Activated CD4-positive, alpha-beta memory T cell treated with anti-CD3 and anti-CD28 coated beads, Interleukin-2, amount 10 ng/mL, durations not matched to agents 7 days and 5 days (primary cell): ENCODE measurements at regions not wholly inside any gene's neighbourhood (a gene's known extent, or its start where the extent isn't known, plus 50 kb on each side); places are given as distances from the start of the nearest gene placed in this dataset.

Source experiments
- CTCF ChIA-PET: fragments of 350-600 bp; sonication (Branson Sonifier 250); formaldehyde crosslinking; loops from one replicate; lab custom pipeline; 2021; ENCODE audit warnings: antibody characterized with exemption, inconsistent platforms; lab: Charles Lee
- POLR2A ChIA-PET: fragments of 350-600 bp; sonication (Branson Sonifier 250); formaldehyde crosslinking; loops from one replicate; lab custom pipeline; 2021; ENCODE audit warnings: antibody characterized with exemption; lab: Charles Lee
- DNase-seq: peaks from one replicate; pipeline ENCODE4 v3.0.0-alpha.2; 2020
- H3K27ac Mint-ChIP-seq: one replicate; pipeline ENCODE4 v1.8.0; 2021; ENCODE audit warnings: mild to moderate bottlenecking, mixed read lengths
- H3K27me3 Mint-ChIP-seq: one replicate; pipeline ENCODE4 v1.8.0; 2021; ENCODE audit warnings: mixed read lengths
- H3K36me3 Mint-ChIP-seq: one replicate; pipeline ENCODE4 v1.8.0; 2021; ENCODE audit warnings: low read depth, mixed read lengths
- H3K4me1 Mint-ChIP-seq: one replicate; pipeline ENCODE4 v1.8.0; 2021; ENCODE audit warnings: mixed read lengths
- H3K4me3 Mint-ChIP-seq: one replicate; pipeline ENCODE4 v1.8.0; 2021; ENCODE audit warnings: mild to moderate bottlenecking, mixed read lengths
- H3K9me3 Mint-ChIP-seq: one replicate; pipeline ENCODE4 v1.8.0; 2021; ENCODE audit warnings: mixed read lengths

DNA sequence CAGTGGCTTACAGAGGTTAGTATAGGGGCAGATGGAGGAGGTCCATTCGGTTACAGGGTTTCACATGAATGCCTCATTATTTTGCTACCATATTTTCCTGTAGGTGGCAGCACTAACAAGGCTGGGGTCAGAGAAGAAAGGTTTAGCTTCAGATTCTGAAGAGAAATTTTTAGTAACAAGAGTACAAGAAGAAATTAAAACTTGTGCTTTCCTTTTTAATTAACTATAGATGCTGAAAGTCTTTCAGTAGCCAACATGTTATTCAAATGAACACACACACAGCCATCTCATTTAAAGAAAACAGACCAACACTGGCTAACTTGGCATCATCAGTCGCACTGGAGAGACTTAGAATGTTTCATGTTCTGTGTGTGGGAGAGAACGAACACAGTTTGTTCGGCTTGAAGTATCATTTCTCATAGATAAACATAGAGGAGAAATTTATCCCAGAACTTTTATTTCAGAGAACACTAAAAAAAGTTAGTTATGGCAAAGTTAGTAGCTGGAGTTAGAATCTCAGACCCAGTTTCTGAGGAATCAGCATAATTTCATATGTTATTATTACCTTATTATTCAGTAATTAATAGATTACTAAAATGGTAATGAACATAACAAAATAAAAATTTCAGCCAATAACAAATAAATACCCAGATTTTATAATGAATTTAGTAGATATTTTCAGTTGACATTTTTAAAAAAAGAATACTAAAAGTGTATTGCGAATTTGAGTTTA lies 314.0 kb upstream of the RSPO3 start:
- no peak for DNase-seq
- Mint-ChIP-seq H3K9me3 (no peaks in the 10 kb centered on the region), H3K27me3 (peaks cover 4% of the 10 kb centered on the region), H3K27ac (no peak overlapping the region), H3K36me3 (no peaks in the 10 kb centered on the region), H3K4me1 (no peaks in the 10 kb centered on the region), H3K4me3 (no peak overlapping the region)
- ChIA-PET POLR2A (no interaction called here), CTCF (interaction anchor here (0.6 to 1.3 kb wide), 4 partner anchors 9 to 315 kb away, joined by 3 read pairs; no protein-coding TSS in a partner anchor)

DNA sequence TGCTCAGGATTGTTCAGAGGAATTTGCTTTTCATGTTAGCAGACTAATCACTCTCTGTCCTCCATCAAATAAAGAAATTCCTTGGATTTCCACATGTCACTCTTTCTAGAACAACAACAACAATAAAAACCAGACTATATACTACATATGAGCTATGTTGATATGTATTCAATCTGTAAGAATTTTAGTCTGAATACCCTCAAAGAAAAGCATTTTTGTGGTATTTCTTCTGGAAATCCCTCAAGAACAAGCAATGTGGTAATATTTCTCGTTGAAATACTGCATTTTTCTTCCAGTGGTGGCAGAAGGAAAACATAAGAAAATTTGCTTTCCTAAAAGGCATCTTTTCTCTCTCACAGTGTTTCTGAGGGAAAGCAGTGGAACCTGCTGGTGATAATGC lies 312.6 kb upstream of the RSPO3 start:
- Mint-ChIP-seq H3K9me3 (no peaks in the 10 kb centered on the region), H3K4me3 (no peak overlapping the region), H3K27me3 (peaks cover 4% of the 10 kb centered on the region), H3K4me1 (no peaks in the 10 kb centered on the region), H3K36me3 (no peaks in the 10 kb centered on the region), H3K27ac (no peak overlapping the region)
- CTCF ChIA-PET = no interaction called here
- no peak for DNase-seq
- POLR2A ChIA-PET = no interaction called here

DNA sequence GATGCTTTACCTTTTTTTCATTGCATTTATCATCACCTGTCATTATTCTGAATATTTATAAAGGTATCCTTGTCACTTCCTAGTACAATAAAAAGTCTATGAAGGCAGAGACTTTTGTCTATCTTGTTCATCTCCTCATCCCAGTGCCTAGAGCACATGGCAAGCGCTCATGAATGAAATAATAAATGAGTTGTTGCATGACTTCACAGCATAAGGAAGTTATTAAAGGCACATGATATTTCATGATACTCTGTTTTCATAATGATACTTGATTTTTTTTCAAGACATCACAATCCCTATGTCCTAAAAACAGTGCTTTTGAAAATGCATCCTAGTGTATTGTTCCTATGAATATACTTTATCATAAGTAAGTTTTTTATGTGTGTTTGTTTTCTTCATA lies 310.6 kb upstream of the RSPO3 start:
- CTCF ChIA-PET = no interaction called here
- peaks cover 4% of the 10 kb centered on the region for H3K27me3 Mint-ChIP-seq
- POLR2A ChIA-PET = no interaction called here
- no peaks in the 10 kb centered on the region for H3K9me3 Mint-ChIP-seq
- H3K4me3 Mint-ChIP-seq = no peak overlapping the region
- H3K36me3 Mint-ChIP-seq = no peaks in the 10 kb centered on the region
- no peak for DNase-seq
- H3K27ac Mint-ChIP-seq = no peak overlapping the region
- no peaks in the 10 kb centered on the region for H3K4me1 Mint-ChIP-seq

DNA sequence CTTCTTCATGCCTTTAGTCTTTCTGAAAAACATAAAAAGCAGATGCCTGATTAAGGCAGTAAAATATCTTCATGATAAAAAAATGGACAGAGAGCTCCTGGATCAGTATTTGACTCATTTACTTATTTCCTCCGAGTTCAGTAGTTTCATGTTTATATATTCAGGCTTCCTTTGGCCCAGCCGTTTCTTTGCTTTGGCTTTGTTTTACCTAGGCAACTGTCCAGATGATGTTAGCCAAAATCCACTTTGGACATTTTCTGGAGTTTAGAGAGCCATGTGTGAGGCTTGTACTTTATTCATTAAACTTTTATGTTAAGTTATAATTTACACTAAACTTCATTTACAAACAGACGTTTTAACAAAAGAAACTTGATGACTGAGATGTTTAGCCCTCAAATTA lies 307.1 kb upstream of the RSPO3 start:
- H3K27me3 Mint-ChIP-seq = peaks cover 4% of the 10 kb centered on the region
- no peaks in the 10 kb centered on the region for H3K36me3 Mint-ChIP-seq
- H3K9me3 Mint-ChIP-seq = no peaks in the 10 kb centered on the region
- no peak overlapping the region for H3K4me3 Mint-ChIP-seq
- POLR2A ChIA-PET = no interaction called here
- H3K27ac Mint-ChIP-seq = no peak overlapping the region
- no peaks in the 10 kb centered on the region for H3K4me1 Mint-ChIP-seq
- CTCF ChIA-PET = no interaction called here
- DNase-seq = no peak

DNA sequence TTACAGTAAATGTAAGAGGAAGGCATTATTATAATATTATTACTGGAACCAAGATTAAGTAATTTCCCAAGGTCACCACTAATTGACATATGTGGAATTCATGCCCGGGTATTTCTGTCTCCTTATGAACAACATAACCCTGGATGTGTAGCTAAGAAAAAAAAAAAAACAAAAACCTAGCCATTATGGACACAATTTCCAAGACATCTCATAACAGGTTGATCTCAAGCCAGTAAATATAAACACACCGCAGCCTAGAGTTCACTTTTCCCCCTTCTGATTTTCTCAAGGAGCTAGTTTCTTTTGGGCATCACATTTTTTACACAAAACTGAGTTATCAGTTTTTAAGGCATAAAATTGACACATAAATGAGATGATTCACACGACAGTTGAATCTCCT lies 306.5 kb upstream of the RSPO3 start:
- no peaks in the 10 kb centered on the region for H3K9me3 Mint-ChIP-seq
- no peak overlapping the region for H3K4me3 Mint-ChIP-seq
- POLR2A ChIA-PET = no interaction called here
- no peaks in the 10 kb centered on the region for H3K4me1 Mint-ChIP-seq
- no peak overlapping the region for H3K27ac Mint-ChIP-seq
- peaks cover 4% of the 10 kb centered on the region for H3K27me3 Mint-ChIP-seq
- CTCF ChIA-PET = no interaction called here
- no peak for DNase-seq
- no peaks in the 10 kb centered on the region for H3K36me3 Mint-ChIP-seq

DNA sequence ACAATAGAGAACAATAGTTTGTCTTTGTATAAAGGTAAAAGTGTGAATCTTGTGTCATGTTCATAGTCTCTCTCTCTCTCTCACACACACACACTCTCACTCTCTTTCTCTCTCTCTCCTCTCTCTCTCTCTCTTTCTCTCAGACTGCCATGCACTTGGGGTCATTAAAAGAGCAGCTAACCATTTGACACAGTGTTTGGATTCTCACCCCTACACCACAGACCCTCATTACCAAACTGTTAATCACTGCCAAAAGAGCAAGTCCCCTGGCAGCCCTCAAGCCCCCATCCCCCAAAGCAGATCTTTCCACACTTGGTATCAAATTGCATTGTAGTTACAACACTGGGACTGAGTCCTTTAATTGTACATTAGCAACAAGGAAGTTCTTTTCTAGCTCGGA lies 305.8 kb upstream of the RSPO3 start:
- Mint-ChIP-seq H3K4me3 (no peak overlapping the region), H3K36me3 (no peaks in the 10 kb centered on the region), H3K27me3 (peaks cover under 1% of the 10 kb centered on the region), H3K4me1 (no peaks in the 10 kb centered on the region), H3K27ac (no peak overlapping the region), H3K9me3 (no peaks in the 10 kb centered on the region)
- no peak for DNase-seq
- CTCF ChIA-PET = interaction anchor here (0.7 to 1.2 kb wide), 2 partner anchors 8 to 22 kb away, joined by 3 to 4 read pairs; no protein-coding TSS in a partner anchor
- POLR2A ChIA-PET = no interaction called here

DNA sequence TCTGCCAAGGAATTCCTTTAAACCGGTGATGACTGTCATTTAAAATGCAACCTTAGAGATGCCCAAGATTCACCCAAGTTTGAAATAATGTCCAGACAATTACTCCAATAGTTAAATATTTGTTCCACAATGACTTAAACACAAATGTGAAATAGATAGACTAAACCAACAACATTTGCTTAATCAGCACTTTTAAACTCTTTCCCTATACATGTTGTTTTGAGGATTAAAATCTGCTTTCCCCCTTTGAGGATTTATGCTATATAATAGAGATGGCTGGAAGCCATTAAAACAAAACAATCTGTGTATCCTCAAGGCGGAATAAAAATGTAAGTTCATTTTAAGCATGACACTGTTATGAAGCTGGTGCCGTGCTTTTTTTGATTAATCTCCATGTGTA lies 297.8 kb upstream of the RSPO3 start:
- H3K27me3 Mint-ChIP-seq = no peaks in the 10 kb centered on the region
- DNase-seq = no peak
- H3K27ac Mint-ChIP-seq = no peak overlapping the region
- CTCF ChIA-PET = no interaction called here
- H3K9me3 Mint-ChIP-seq = no peaks in the 10 kb centered on the region
- H3K4me1 Mint-ChIP-seq = no peaks in the 10 kb centered on the region
- POLR2A ChIA-PET = no interaction called here
- H3K4me3 Mint-ChIP-seq = no peak overlapping the region
- no peaks in the 10 kb centered on the region for H3K36me3 Mint-ChIP-seq

DNA sequence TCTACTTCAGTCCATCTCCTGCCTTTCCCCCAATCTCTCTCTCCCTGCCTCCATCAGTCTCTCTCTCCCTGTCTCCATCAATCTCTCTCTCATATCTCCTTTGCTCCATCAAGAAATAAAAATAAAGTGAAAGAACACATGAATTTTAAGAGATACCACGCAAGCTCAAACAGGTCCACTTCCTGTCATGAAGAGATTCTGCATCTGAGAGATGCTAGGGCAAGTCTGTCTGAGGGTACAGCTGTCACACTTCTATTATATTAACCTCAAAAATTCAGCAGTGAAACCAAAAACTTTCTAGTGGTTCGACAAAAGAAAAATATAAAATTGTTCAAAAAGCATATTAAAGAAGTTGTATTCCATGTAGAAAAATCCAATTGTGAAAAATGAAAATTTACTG lies 296.8 kb upstream of the RSPO3 start:
- Mint-ChIP-seq H3K36me3 (no peaks in the 10 kb centered on the region), H3K27me3 (no peaks in the 10 kb centered on the region), H3K4me3 (no peak overlapping the region), H3K27ac (no peak overlapping the region), H3K4me1 (no peaks in the 10 kb centered on the region), H3K9me3 (no peaks in the 10 kb centered on the region)
- ChIA-PET CTCF (no interaction called here), POLR2A (no interaction called here)
- DNase-seq = no peak

DNA sequence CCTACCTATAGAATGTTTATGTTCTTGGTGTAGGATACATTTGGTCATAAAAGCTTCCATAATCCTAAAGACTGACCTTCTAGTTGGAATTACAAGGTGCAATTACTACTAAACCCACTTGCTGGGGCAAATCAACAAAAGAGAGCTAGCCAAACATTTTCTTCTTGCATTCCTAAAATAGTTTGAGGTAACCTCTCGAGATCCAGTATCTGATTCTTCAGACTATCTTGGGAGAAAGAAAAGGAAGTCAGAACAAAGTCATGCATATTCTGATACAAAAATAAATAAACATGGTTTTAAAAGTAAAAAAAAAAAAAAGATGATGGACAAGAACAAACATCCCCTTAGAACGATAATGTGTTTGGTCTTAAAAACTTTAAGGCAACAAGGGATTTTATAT lies 294.2 kb upstream of the RSPO3 start:
- H3K9me3 Mint-ChIP-seq = no peaks in the 10 kb centered on the region
- no peak overlapping the region for H3K27ac Mint-ChIP-seq
- no peak for DNase-seq
- CTCF ChIA-PET = no interaction called here
- no peaks in the 10 kb centered on the region for H3K4me1 Mint-ChIP-seq
- no peaks in the 10 kb centered on the region for H3K27me3 Mint-ChIP-seq
- H3K4me3 Mint-ChIP-seq = no peak overlapping the region
- no peaks in the 10 kb centered on the region for H3K36me3 Mint-ChIP-seq
- POLR2A ChIA-PET = no interaction called here

DNA sequence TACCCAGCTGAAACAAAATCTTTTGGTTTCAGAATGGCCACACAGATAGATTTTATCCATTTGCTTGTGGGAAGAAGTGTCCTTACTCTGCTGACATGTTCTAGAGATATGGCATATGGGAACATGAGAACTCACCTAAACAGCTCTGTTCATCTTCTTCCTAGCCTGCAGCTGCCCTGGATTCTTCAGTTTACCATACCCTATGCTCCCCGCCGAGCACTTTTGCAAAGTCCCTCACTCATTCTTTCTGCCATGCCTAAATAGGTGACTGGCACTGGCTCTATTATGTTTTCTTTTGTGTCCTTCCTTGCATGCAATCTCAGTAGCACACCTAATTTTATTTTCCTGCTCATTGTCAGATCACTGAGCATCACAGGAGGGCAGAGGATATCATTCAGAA lies 293.7 kb upstream of the RSPO3 start:
- ChIA-PET CTCF (no interaction called here), POLR2A (no interaction called here)
- Mint-ChIP-seq H3K27ac (no peak overlapping the region), H3K4me1 (no peaks in the 10 kb centered on the region), H3K36me3 (no peaks in the 10 kb centered on the region), H3K27me3 (no peaks in the 10 kb centered on the region), H3K4me3 (no peak overlapping the region), H3K9me3 (no peaks in the 10 kb centered on the region)
- DNase-seq = no peak

DNA sequence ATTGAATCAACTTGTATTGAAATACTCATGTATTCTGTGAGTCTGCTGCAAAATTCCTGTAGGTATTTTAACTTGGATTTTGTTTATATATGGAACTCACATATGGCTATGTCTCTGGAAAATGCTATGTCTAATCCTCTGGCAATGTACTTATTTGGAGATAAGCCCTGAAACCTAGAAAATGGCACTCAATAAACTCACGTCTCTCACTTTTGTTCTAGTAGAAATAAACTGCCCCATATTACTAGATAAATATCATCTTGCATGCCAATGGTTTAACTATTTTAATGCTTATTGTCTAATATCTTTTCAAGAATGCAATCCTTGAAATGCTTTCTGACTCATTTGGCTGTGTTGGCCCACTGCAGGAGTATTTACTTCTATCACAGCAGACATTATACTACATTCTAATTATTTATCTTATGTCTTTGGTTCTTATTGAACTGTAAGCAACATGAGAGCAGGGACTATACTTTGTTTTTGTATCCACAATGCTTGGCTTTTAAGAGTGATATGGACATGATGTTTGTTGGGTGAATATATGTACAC lies 292.2 kb upstream of the RSPO3 start:
- H3K36me3 Mint-ChIP-seq = no peaks in the 10 kb centered on the region

DNA sequence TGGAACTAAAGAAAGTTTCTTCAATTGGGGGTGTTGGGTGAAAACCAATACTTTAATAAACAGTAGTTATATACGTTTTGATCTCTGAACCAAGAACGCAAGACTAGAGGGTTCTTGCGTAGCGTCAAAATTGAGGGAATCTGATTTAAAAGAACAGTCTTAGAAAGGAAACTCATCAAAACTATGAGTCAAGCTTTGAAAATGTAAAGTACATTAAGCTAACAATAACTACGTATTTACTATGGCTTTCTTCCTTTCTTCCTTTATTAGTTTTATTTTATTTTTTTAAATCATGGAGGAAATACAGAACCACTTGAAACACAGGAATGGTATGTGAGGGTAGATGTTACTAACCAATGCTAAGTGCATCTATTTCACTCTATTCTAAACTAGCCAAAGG lies 287.0 kb upstream of the RSPO3 start:
- Mint-ChIP-seq H3K9me3 (no peaks in the 10 kb centered on the region), H3K27ac (no peak overlapping the region), H3K36me3 (no peaks in the 10 kb centered on the region), H3K27me3 (no peaks in the 10 kb centered on the region), H3K4me3 (no peak overlapping the region), H3K4me1 (no peaks in the 10 kb centered on the region)
- POLR2A ChIA-PET = no interaction called here
- CTCF ChIA-PET = no interaction called here
- no peak for DNase-seq

More for the DNA sequence above, 292.2 kb upstream of the RSPO3 start:
- CTCF ChIA-PET = no interaction called here
- DNase-seq = no peak
- no peak overlapping the region for H3K27ac Mint-ChIP-seq
- POLR2A ChIA-PET = no interaction called here
- H3K4me1 Mint-ChIP-seq = no peaks in the 10 kb centered on the region
- H3K9me3 Mint-ChIP-seq = no peaks in the 10 kb centered on the region
- no peaks in the 10 kb centered on the region for H3K27me3 Mint-ChIP-seq
- no peak overlapping the region for H3K4me3 Mint-ChIP-seq

DNA sequence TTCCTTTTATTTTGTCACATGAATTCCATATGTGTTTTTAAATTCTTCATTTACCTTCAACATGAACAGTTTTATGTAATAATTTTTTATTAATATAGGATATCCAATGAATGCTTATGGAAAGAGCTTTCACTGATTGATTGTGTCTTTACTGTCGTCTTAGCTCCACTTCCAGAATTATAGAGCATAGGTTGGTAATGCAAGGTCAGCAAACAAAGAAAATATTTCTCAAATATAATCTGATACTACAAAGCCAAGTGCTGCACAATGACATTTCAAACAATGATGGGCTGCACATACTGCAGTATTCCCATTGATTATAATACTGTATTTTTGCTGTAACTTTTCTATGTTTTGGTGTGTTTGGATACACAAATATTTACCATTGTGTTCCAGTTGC lies 275.7 kb upstream of the RSPO3 start:
- ChIA-PET CTCF (no interaction called here), POLR2A (no interaction called here)
- no peak overlapping the region for H3K27ac Mint-ChIP-seq
- no peaks in the 10 kb centered on the region for H3K36me3 Mint-ChIP-seq
- H3K4me3 Mint-ChIP-seq = no peak overlapping the region
- no peaks in the 10 kb centered on the region for H3K4me1 Mint-ChIP-seq
- no peaks in the 10 kb centered on the region for H3K9me3 Mint-ChIP-seq
- H3K27me3 Mint-ChIP-seq = no peaks in the 10 kb centered on the region
- no peak for DNase-seq

DNA sequence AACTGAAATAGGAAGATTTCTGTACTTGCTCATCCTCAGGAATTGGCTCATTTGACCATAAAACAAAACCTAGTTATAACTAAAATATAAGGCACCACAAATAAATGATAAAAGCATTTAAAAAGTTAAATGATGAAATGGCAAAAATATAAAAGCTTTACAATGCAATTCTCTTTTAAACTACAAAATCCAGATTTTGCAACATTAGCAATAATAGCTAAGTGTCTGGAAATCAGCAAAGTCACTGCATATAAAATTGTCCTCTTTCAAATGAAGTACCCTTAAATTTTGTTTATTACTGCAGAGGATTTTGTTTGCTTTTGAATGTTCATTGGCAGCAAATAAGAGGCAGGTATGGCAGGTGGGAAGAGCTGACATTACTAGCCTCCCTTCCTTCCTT lies 270.4 kb upstream of the RSPO3 start:
- H3K9me3 Mint-ChIP-seq = no peaks in the 10 kb centered on the region
- H3K36me3 Mint-ChIP-seq = no peaks in the 10 kb centered on the region
- no peaks in the 10 kb centered on the region for H3K27me3 Mint-ChIP-seq
- DNase-seq = no peak
- ChIA-PET POLR2A (no interaction called here), CTCF (no interaction called here)
- H3K4me3 Mint-ChIP-seq = no peak overlapping the region
- H3K27ac Mint-ChIP-seq = no peak overlapping the region
- no peaks in the 10 kb centered on the region for H3K4me1 Mint-ChIP-seq
